WERI-Rb-1 (cell line): ENCODE measurements at regions not wholly inside any gene's neighbourhood (a gene's known extent, or its start where the extent isn't known, plus 50 kb on each side); places are given as distances from the start of the nearest gene placed in this dataset.

Source experiments
- DNase-seq: peaks from one replicate; pipeline ENCODE4 v3.0.0-alpha.2; 2020
- H3K27ac ChIP-seq: fragments of 250-450 bp; sonication (Bioruptor Pico); 2 replicates; pipeline ENCODE4 v1.5.1; 2020; ENCODE audit warnings: mild to moderate bottlenecking, moderate library complexity
- H3K27me3 ChIP-seq: fragments of 250-450 bp; sonication (Bioruptor Pico); 2 replicates; pipeline ENCODE4 v1.5.1; 2021; ENCODE audit warnings: mild to moderate bottlenecking, low read depth, moderate library complexity; ENCODE audit not compliant: insufficient read depth, severe bottlenecking
- H3K36me3 ChIP-seq: fragments of 250-450 bp; sonication (Bioruptor Pico); 2 replicates; pipeline ENCODE4 v1.5.1; 2020; ENCODE audit warnings: mild to moderate bottlenecking, moderate library complexity
- H3K4me3 ChIP-seq: 2 replicates; pipeline ENCODE4 v1.5.1; 2011; ENCODE audit warnings: low read depth, mild to moderate bottlenecking, control low read depth, low read length
- H3K9me3 ChIP-seq: fragments of 250-450 bp; sonication (Bioruptor Pico); 2 replicates; pipeline ENCODE4 v1.5.1; 2021; ENCODE audit warnings: mild to moderate bottlenecking, moderate library complexity; ENCODE audit not compliant: severe bottlenecking
- TF ChIP-seq, protein P1 (sequence below): IDR thresholded peaks from 2 replicates; pipeline ENCODE4 v1.5.1; 2011; ENCODE audit warnings: low read depth, mild to moderate bottlenecking, control low read depth, inconsistent platforms, low read length

DNA sequence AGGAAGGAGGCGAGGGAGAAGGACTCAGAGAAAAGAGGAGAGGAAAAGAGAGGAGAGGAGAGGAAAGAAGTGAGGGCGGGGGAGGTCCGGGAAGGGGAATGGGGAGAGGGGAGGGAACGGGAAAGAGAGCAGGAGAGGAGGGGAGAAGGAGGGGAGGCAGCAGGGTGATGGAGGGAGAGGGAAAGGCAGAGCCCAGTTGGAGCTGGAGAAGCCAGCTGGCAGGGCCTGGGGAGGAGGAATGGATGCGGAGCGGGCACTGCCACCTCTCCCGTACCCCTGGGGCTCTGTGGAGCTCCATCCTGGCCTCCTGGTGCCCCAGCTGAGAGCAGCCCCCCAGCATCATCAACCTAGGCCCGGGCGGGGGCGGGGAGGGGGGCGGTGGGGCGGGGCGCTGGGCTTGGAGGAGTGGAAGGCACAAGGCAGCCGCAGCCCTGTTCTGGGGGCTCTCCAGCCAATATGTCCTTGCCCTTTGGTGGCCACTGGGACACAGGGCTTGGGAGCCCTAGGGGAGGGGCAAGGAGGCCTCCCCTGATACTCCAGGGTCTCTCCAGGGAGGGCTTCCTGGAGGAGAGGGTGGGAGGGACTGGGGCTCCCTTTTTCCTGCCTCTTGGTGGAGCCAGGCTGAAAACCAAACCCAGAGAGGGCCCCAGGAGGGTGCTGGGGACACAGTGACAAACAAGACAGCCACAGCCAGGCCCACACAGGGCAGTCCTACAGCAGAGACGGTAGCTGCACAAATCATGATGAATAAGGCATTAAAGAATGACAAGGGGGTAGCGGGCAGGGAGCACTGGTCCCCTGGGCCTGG is 123.7 kb downstream of the C9orf50 start:
- DNase-seq, result peak; percentile 40
- peaks cover 6% of the 10 kb centered on the region for H3K36me3 ChIP-seq
- no peaks in the 10 kb centered on the region for H3K27me3 ChIP-seq
- no peaks in the 10 kb centered on the region for H3K9me3 ChIP-seq
- peak overlapping the region; percentile 60 for H3K4me3 ChIP-seq
- peak overlapping the region; percentile 95 for H3K27ac ChIP-seq
- TF ChIP-seq, protein P1, sequence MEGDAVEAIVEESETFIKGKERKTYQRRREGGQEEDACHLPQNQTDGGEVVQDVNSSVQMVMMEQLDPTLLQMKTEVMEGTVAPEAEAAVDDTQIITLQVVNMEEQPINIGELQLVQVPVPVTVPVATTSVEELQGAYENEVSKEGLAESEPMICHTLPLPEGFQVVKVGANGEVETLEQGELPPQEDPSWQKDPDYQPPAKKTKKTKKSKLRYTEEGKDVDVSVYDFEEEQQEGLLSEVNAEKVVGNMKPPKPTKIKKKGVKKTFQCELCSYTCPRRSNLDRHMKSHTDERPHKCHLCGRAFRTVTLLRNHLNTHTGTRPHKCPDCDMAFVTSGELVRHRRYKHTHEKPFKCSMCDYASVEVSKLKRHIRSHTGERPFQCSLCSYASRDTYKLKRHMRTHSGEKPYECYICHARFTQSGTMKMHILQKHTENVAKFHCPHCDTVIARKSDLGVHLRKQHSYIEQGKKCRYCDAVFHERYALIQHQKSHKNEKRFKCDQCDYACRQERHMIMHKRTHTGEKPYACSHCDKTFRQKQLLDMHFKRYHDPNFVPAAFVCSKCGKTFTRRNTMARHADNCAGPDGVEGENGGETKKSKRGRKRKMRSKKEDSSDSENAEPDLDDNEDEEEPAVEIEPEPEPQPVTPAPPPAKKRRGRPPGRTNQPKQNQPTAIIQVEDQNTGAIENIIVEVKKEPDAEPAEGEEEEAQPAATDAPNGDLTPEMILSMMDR, result no peak

DNA sequence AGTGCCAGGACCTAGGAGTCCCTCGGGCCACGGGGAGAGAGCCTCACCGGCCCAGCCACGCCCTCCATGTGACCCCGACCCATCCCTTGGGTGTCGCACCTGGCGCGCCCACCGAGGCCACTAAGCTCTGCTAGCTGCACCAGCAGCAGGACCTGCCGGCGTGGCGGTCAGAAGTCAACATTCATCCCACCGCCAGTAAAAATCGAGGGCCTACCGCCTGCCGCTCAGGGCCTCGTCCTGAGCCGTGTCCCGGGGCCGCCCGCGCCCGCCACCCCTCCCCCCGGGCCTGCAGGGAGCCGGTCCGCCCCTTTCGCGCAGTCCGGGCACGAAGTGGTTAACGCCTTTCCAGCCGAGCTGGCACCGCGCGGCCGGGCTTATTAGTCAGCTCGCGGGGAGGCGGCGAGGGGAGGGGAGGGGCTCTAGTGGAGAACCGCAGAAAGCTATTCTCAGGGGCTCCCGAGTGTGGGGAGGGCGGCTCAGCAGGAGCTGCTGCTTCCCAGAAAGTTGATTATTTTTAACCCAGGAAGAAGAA is 124.4 kb downstream of the C9orf50 start:
- peak; percentile 99 for DNase-seq
- Histone ChIP-seq H3K36me3 (peaks cover 10% of the 10 kb centered on the region), H3K9me3 (no peaks in the 10 kb centered on the region), H3K4me3 (peak overlapping the region; percentile 60), H3K27me3 (no peaks in the 10 kb centered on the region), H3K27ac (peak overlapping the region; percentile 95)
- TF ChIP-seq, protein P1, result no peak

DNA sequence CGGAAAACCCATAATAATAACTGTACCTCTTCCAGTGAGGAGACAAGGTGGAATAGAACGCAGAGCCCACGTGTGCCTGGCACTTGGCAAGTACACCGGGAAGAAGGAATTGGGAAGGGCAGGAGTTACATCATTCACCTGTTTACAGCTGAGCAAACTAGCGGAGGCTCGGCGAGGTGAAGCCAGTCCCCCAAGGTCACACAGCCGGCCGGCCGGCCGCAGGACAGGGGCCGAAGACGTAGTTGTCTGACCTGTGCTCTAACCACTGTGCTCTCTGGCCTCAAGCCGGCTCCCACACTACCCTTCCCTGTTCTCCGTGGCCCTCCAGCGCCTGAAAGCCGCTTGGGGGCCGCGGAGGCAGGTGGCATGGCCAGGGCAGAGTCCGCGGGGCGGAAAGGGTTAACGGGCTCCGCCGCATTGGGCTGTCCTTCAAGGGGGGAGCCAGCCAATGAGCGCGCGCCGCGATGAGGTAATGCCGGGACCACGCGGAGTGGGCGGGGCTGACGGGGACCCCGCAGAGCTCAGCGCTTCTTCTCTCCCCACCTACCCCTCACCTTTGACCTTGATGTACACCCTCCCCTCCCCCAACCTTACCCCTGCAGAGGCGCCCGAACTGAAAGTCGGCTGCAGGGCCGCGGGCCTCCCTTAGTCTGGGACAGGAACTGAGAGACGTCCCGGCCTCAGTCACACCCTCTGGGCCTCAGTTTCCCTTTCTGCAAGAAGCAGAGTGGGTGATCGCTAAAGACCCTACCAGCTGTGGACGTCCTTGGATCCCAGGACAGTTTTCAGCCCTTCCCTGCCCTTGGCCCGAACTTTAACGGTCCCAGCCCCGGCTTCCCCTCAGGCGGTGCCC is 125.1 kb downstream of the C9orf50 start:
- DNase-seq, result peak; percentile 98
- TF ChIP-seq, protein P1, result no peak
- H3K27ac ChIP-seq, result peak overlapping the region; percentile 95
- no peaks in the 10 kb centered on the region for H3K9me3 ChIP-seq
- H3K4me3 ChIP-seq, result peak overlapping the region; percentile 60
- peaks cover 10% of the 10 kb centered on the region for H3K36me3 ChIP-seq
- no peaks in the 10 kb centered on the region for H3K27me3 ChIP-seq

DNA sequence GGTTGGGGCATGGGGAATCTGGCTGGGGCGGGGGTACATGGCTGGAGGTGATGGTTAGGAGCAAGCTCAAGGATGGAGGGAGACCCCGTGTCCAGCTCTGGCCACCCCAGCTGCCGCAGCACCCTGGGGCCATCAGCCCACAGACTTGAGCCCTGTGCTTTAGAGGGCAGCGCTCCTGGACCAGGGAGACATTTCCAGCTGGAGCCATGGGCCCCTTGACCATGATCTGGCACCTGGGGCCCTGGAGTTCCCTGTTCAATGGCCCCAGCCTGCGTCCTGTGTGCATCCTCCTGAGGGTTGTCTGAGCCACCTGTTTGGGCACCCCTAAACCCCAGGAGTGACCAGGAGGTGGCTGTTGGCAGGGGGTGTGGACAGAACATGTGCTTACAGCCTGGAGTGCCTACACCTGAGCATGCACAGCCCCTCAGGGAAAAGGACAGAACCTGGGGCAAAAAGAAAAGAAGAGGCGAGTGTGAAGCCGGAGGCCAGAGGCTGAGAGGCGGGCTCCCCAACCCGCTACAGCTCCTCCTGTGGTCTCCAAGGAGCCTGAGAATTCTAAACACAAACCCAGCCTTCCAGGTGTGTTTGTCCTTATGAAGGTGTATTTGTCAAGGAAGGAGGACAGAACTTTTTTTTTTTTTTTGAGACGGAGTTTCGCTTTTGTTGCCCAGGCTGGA is 126.7 kb downstream of the C9orf50 start:
- peaks cover 10% of the 10 kb centered on the region for H3K36me3 ChIP-seq
- H3K27ac ChIP-seq, result peak overlapping the region; percentile 95
- no peaks in the 10 kb centered on the region for H3K9me3 ChIP-seq
- no peak for DNase-seq
- H3K27me3 ChIP-seq, result no peaks in the 10 kb centered on the region
- no peak overlapping the region for H3K4me3 ChIP-seq
- TF ChIP-seq, protein P1, result no peak

DNA sequence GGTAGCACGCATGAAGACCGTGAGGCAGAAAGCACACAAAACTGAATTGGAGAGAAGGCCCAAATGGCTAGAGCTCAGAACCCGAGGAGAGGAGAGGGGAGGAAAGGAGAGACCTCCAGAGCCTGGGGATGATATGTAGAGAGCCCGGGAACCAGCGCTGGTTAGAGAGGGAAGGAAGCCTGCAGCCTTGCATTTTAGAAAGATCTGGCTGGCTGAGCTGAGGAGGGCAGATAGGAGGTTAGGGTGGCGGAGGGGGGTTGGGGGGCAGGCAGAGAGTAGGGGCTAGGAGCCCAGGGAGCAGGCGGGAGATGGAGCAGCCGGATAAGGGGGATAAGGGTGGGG is 127.2 kb downstream of the C9orf50 start:
- Histone ChIP-seq H3K27me3 (no peaks in the 10 kb centered on the region), H3K27ac (peak overlapping the region; percentile 40)

More for the DNA sequence above, 127.2 kb downstream of the C9orf50 start:
- Histone ChIP-seq H3K9me3 (no peaks in the 10 kb centered on the region), H3K4me3 (no peak overlapping the region), H3K36me3 (peaks cover 10% of the 10 kb centered on the region)
- DNase-seq, result no peak
- TF ChIP-seq, protein P1, result no peak
